HCT116 (cell line): ENCODE measurements at regions not wholly inside any gene's neighbourhood (a gene's known extent, or its start where the extent isn't known, plus 50 kb on each side); places are given as distances from the start of the nearest gene placed in this dataset.
"Not testable (repeated sequence)": the region's sequence is repeated elsewhere in the genome, so short reads cannot be mapped to it uniquely, and the experiment has no call there.

Source experiments
- ATAC-seq: fragments of 200-7000 bp; cut with Tn5 transposase; 2 replicates; pipeline ENCODE4 v1.9.1; 2020; ENCODE audit warnings: mild to moderate bottlenecking, moderate library complexity
- BruUV-seq: library from RNA; stranded (reverse); fragments of 400-500 nt; replicated peaks from 2 replicates; lab custom pipeline; 2021; lab: Mats Ljungman, UMichigan
- CTCF ChIA-PET: fragments of 300-600 bp; sonication (Branson Sonifier 250); formaldehyde crosslinking; loops from one replicate; lab custom pipeline; 2021; ENCODE audit warnings: antibody characterized with exemption; lab: Charles Lee
- POLR2A ChIA-PET: fragments of 300-600, 350-600 bp; sonication (Branson Sonifier 250); formaldehyde crosslinking; loops from one replicate; lab custom pipeline; 2021; ENCODE audit warnings: antibody characterized with exemption; lab: Charles Lee
- RAD21 ChIA-PET, 2 experiments: fragments of 300-600 bp; sonication (Branson Sonifier 250); formaldehyde crosslinking; loops; one replicate each; lab custom pipeline; 2023; ENCODE audit warnings: low total read pairs in 2 of 2; ENCODE audit not compliant: uncharacterized antibody in 2 of 2, unreplicated experiment in 2 of 2, low non-redundant PET in 1 of 2; lab: Charles Lee
- DNase-seq: peaks from one replicate; pipeline ENCODE4 v3.0.0-alpha.2; 2010; ENCODE audit warnings: low read depth, low spot score
- H2AFZ ChIP-seq: fragments of 200-600 bp; shearing (Covaris generic), sonication (generic); 2 replicates; pipeline ENCODE4 v1.6.1; 2017; ENCODE audit warnings: low read depth, mixed run types, mixed read lengths, antibody characterized with exemption, low read length; ENCODE audit not compliant: poor library complexity, severe bottlenecking
- H3K27ac ChIP-seq: 2 replicates; pipeline ENCODE4 v1.5.1; 2012; ENCODE audit warnings: low read depth, low read length
- H3K27me3 ChIP-seq: fragments of 200-600 bp; sonication (generic); 2 replicates; pipeline ENCODE4 v1.6.1; 2016; ENCODE audit warnings: mixed run types, low read length, mixed read lengths; ENCODE audit not compliant: insufficient read depth
- H3K36me3 ChIP-seq, 2 experiments: fragments of 200-500 bp in 1 of 2; fragments of 200-600 bp in 1 of 2; sonication (Bioruptor generic) in 1 of 2; sonication (generic) in 1 of 2; 2 replicates each; pipeline versions ENCODE4 v1.5.1 to v1.6.1; 2014 to 2016; ENCODE audit warnings: low read length in 2 of 2, inconsistent platforms in 1 of 2, mixed read lengths in 1 of 2, mixed run types in 1 of 2; ENCODE audit not compliant: insufficient read depth in 2 of 2, control insufficient read depth in 1 of 2
- H3K4me1 ChIP-seq, 2 experiments: fragments of 200-600 bp in 1 of 2; sonication (generic) in 1 of 2; 2 replicates each; pipeline versions ENCODE4 v1.5.1 to v1.6.1; 2012 to 2017; ENCODE audit warnings: low read length in 2 of 2, inconsistent platforms in 1 of 2, mild to moderate bottlenecking in 1 of 2, mixed read lengths in 1 of 2, mixed run types in 1 of 2, moderate library complexity in 1 of 2; ENCODE audit not compliant: insufficient read depth in 2 of 2, control insufficient read depth in 1 of 2
- H3K4me2 ChIP-seq: fragments of 200-600 bp; sonication (generic); 2 replicates; pipeline ENCODE4 v1.6.1; 2017; ENCODE audit warnings: mixed run types, low read length, mixed read lengths
- H3K4me3 ChIP-seq, 2 experiments: fragments of 200-600 bp in 1 of 2; sonication (generic) in 1 of 2; replicated peaks in 1 of 2; 2 replicates each; pipeline ENCODE4 v1.5.1; 2011 to 2016; ENCODE audit warnings: low read length in 2 of 2, control low read depth in 1 of 2, low read depth in 1 of 2, mild to moderate bottlenecking in 1 of 2, mixed read lengths in 1 of 2, mixed run types in 1 of 2
- H3K79me2 ChIP-seq: fragments of 200-600 bp; sonication (generic); 2 replicates; pipeline ENCODE4 v1.6.1; 2017; ENCODE audit warnings: mild to moderate bottlenecking, mixed run types, low read length, moderate library complexity, mixed read lengths; ENCODE audit not compliant: insufficient read depth
- H3K9ac ChIP-seq: fragments of 200-600 bp; sonication (generic); 2 replicates; pipeline ENCODE4 v1.6.1; 2016; ENCODE audit warnings: low read length, mixed read lengths
- H3K9me2 ChIP-seq: fragments of 200-600 bp; sonication (generic), shearing (Covaris generic); 2 replicates; pipeline ENCODE4 v1.6.1; 2017; ENCODE audit warnings: mixed run types, mild to moderate bottlenecking, moderate library complexity; ENCODE audit not compliant: insufficient read depth
- H3K9me3 ChIP-seq, 2 experiments: fragments of 200-500 bp in 1 of 2; fragments of 200-600 bp in 1 of 2; sonication (Bioruptor generic) in 1 of 2; sonication (generic) in 1 of 2; 2 replicates each; pipeline ENCODE4 v1.6.1; 2014 to 2017; ENCODE audit warnings: low read length in 2 of 2, mixed read lengths in 2 of 2, inconsistent platforms in 1 of 2, low read depth in 1 of 2, mild to moderate bottlenecking in 1 of 2, mixed run types in 1 of 2, moderate library complexity in 1 of 2; ENCODE audit not compliant: control insufficient read depth in 1 of 2, insufficient read depth in 1 of 2
- H4K20me1 ChIP-seq: fragments of 200-600 bp; sonication (generic), shearing (Covaris generic); 2 replicates; pipeline ENCODE4 v1.6.1; 2017; ENCODE audit warnings: mixed run types, mild to moderate bottlenecking, moderate library complexity; ENCODE audit not compliant: insufficient read depth
- CBX3 ChIP-seq: IDR thresholded peaks from 2 replicates; pipeline ENCODE4 v1.6.1; 2012; ENCODE audit warnings: low read depth
- CEBPB ChIP-seq: IDR thresholded peaks from 2 replicates; pipeline ENCODE4 v1.6.1; 2012; ENCODE audit warnings: low read depth
- EZH2 ChIP-seq: fragments of 200-600 bp; sonication (generic); IDR thresholded peaks from 2 replicates; pipeline ENCODE4 v1.6.1; 2017; ENCODE audit warnings: antibody characterized with exemption, mixed run types
- FOSL1 ChIP-seq: IDR thresholded peaks from 2 replicates; pipeline ENCODE4 v1.6.1; 2012; ENCODE audit warnings: low read depth
- JUND ChIP-seq: IDR thresholded peaks from 2 replicates; pipeline ENCODE4 v1.6.1; 2012
- MAX ChIP-seq: IDR thresholded peaks from 2 replicates; pipeline ENCODE4 v1.6.1; 2012
- POLR2A ChIP-seq: IDR thresholded peaks from 2 replicates; pipeline ENCODE4 v1.7.0; 2011; ENCODE audit warnings: borderline replicate concordance; ENCODE audit not compliant: insufficient read depth, insufficient read length; ENCODE audit errors: extremely low read depth
- POLR2AphosphoS5 ChIP-seq: IDR thresholded peaks from 2 replicates; pipeline ENCODE4 v1.6.1; 2011; ENCODE audit warnings: mild to moderate bottlenecking, low read depth, low read length, moderate library complexity
- RAD21 ChIP-seq: IDR thresholded peaks from 2 replicates; pipeline ENCODE4 v1.6.1; 2012; ENCODE audit warnings: low read depth, mild to moderate bottlenecking
- SIN3A ChIP-seq: IDR thresholded peaks from 2 replicates; pipeline ENCODE4 v1.6.1; 2012; ENCODE audit warnings: low read depth
- SP1 ChIP-seq: IDR thresholded peaks from 2 replicates; pipeline ENCODE4 v1.6.1; 2012; ENCODE audit warnings: low read depth
- SRF ChIP-seq: IDR thresholded peaks from 2 replicates; pipeline ENCODE4 v1.6.1; 2012; ENCODE audit warnings: low read depth
- YY1 ChIP-seq: IDR thresholded peaks from 2 replicates; pipeline ENCODE4 v1.6.1; 2011; ENCODE audit warnings: low read length, low read depth, moderate library complexity, mild to moderate bottlenecking; ENCODE audit not compliant: insufficient replicate concordance; ENCODE audit errors: extremely low read depth
- ZFX ChIP-seq: fragments of 450-650 bp; IDR thresholded peaks from 2 replicates; pipeline ENCODE4 v1.6.1; 2017
- ZNF274 ChIP-seq: fragments of 200-500 bp; sonication (Bioruptor generic); IDR thresholded peaks from 2 replicates; pipeline ENCODE4 v1.6.1; 2014; ENCODE audit warnings: mild to moderate bottlenecking, low read depth, low read length, inconsistent platforms
- intact Hi-C: fragments of 100-400 bp; cut with micrococcal nuclease; formaldehyde crosslinking; loops from 2 replicates; pipeline ENCODE4 v1.10.0; 2022
- TF ChIP-seq, protein P1 (sequence below): IDR thresholded peaks from 2 replicates; pipeline ENCODE4 v1.6.1; 2012

- ATAC-seq, result no peak
- H3K79me2 ChIP-seq, result no peaks in the 10 kb centered on the region
- CTCF ChIA-PET, result no interaction called here
- H3K9me2 ChIP-seq, result no peaks in the 10 kb centered on the region
- H3K4me3 ChIP-seq, result no peak overlapping the region
- H3K4me2 ChIP-seq, result no peak overlapping the region
- H2AFZ ChIP-seq, result no peak overlapping the region
- POLR2A ChIA-PET, result no interaction called here
- no peaks in the 10 kb centered on the region for H3K4me1 ChIP-seq
- intact Hi-C loops, result no loop called here
- H3K36me3 ChIP-seq, result no peaks in the 10 kb centered on the region
- no peak for DNase-seq
- no peaks in the 10 kb centered on the region for H4K20me1 ChIP-seq
- H3K9ac ChIP-seq, result no peak overlapping the region
- no peak for TF ChIP-seq YY1
- no peak for TF ChIP-seq RAD21
- TF ChIP-seq CEBPB, result no peak
- no peak for TF ChIP-seq MAX
- no peak for TF ChIP-seq SIN3A
- TF ChIP-seq ZNF274, result no peak
- TF ChIP-seq EZH2, result no peak
- no peak for TF ChIP-seq SRF
- no peak for TF ChIP-seq ZFX
- TF ChIP-seq JUND, result no peak
- TF ChIP-seq SP1, result no peak
- no peak for TF ChIP-seq FOSL1
- TF ChIP-seq, protein P1, sequence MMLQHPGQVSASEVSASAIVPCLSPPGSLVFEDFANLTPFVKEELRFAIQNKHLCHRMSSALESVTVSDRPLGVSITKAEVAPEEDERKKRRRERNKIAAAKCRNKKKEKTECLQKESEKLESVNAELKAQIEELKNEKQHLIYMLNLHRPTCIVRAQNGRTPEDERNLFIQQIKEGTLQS, result no peak
- no peak for TF ChIP-seq CBX3
- no peak for TF ChIP-seq POLR2AphosphoS5
- TF ChIP-seq POLR2A, result no peak
- no TSS peak for BruUV-seq
- no peaks in the 10 kb centered on the region for H3K27me3 ChIP-seq
- H3K27ac ChIP-seq, result no peak overlapping the region
- RAD21 ChIA-PET, result no interaction called here
- no peaks in the 10 kb centered on the region for H3K9me3 ChIP-seq
These were observed 55.2 kb upstream of the IRX5 start for GRCh38 chr16:54875443-54875842.

GRCh38 chr16:54873716-54874373 lies 56.8 kb upstream of the IRX5 start:
- H3K79me2 ChIP-seq, RAD21 ChIA-PET, DNase-seq, H3K36me3 ChIP-seq, H4K20me1 ChIP-seq, H3K27me3 ChIP-seq, H3K27ac ChIP-seq, H3K9ac ChIP-seq, H3K9me3 ChIP-seq, POLR2A ChIA-PET, H3K9me2 ChIP-seq, H3K4me2 ChIP-seq, ATAC-seq, H3K4me1 ChIP-seq, intact Hi-C loops, H2AFZ ChIP-seq, BruUV-seq, CTCF ChIA-PET, H3K4me3 ChIP-seq: not testable (repeated sequence)
